Stimulated activated memory B cell treated with anti-CD40 and anti-IgM and Interleukin-4, amounts not matched to agents 10 μg/mL and 1 μg/mL and 100 μg/mL, for 72 hours (primary cell): ENCODE measurements at regions not wholly inside any gene's neighbourhood (a gene's known extent, or its start where the extent isn't known, plus 50 kb on each side); places are given as distances from the start of the nearest gene placed in this dataset.

ENCODE experiments used
- ATAC-seq: fragments of 150-1000 bp; cut with Tn5 transposase; 2 replicates; pipeline ENCODE4 v1.10.0; 2021
- H3K27ac Mint-ChIP-seq: one replicate; pipeline ENCODE4 v1.8.0; 2022; ENCODE audit warnings: mild to moderate bottlenecking, mixed read lengths
- H3K27me3 Mint-ChIP-seq: one replicate; pipeline ENCODE4 v1.8.0; 2022; ENCODE audit warnings: mixed read lengths
- H3K36me3 Mint-ChIP-seq: one replicate; pipeline ENCODE4 v1.8.0; 2022; ENCODE audit warnings: mixed read lengths
- H3K4me1 Mint-ChIP-seq: one replicate; pipeline ENCODE4 v1.8.0; 2022; ENCODE audit warnings: mixed read lengths
- H3K4me3 Mint-ChIP-seq: one replicate; pipeline ENCODE4 v1.8.0; 2022; ENCODE audit warnings: mild to moderate bottlenecking, moderate library complexity, mixed read lengths
- H3K9me3 Mint-ChIP-seq: one replicate; pipeline ENCODE4 v1.8.0; 2022; ENCODE audit warnings: mixed read lengths

- no peak overlapping the region for H3K4me3 Mint-ChIP-seq
- H3K36me3 Mint-ChIP-seq: no peaks in the 10 kb centered on the region
- H3K27me3 Mint-ChIP-seq: no peaks in the 10 kb centered on the region
These were observed 123.4 kb upstream of the CPSF6 start for GRCh38 chr12:69115951-69116350.

GRCh38 chr12:69117566-69118266, 121.7 kb upstream of the CPSF6 start:
- Mint-ChIP-seq H3K9me3 (no peaks in the 10 kb centered on the region), H3K27ac (no peak overlapping the region), H3K27me3 (peaks cover under 1% of the 10 kb centered on the region), H3K4me1 (no peaks in the 10 kb centered on the region), H3K36me3 (no peaks in the 10 kb centered on the region), H3K4me3 (no peak overlapping the region)
- no peak for ATAC-seq

More at GRCh38 chr12:69115951-69116350, 123.4 kb upstream of the CPSF6 start:
- Mint-ChIP-seq H3K27ac (no peak overlapping the region), H3K4me1 (no peaks in the 10 kb centered on the region), H3K9me3 (no peaks in the 10 kb centered on the region)
- no peak for ATAC-seq

GRCh38 chr12:69118516-69118915, 120.9 kb upstream of the CPSF6 start:
- no peak overlapping the region for H3K27ac Mint-ChIP-seq
- no peak overlapping the region for H3K4me3 Mint-ChIP-seq
- ATAC-seq: no peak
- no peaks in the 10 kb centered on the region for H3K9me3 Mint-ChIP-seq
- H3K36me3 Mint-ChIP-seq: no peaks in the 10 kb centered on the region
- H3K27me3 Mint-ChIP-seq: peaks cover 8% of the 10 kb centered on the region
- no peaks in the 10 kb centered on the region for H3K4me1 Mint-ChIP-seq

- Mint-ChIP-seq H3K9me3 (no peaks in the 10 kb centered on the region), H3K4me3 (no peak overlapping the region), H3K36me3 (no peaks in the 10 kb centered on the region), H3K27ac (no peak overlapping the region), H3K27me3 (peaks cover 8% of the 10 kb centered on the region), H3K4me1 (no peaks in the 10 kb centered on the region)
- ATAC-seq: no peak
These were observed 119.6 kb upstream of the CPSF6 start for GRCh38 chr12:69119770-69120169.

- Mint-ChIP-seq H3K4me3 (no peak overlapping the region), H3K36me3 (no peaks in the 10 kb centered on the region), H3K27me3 (peaks cover 8% of the 10 kb centered on the region), H3K4me1 (no peaks in the 10 kb centered on the region), H3K27ac (no peak overlapping the region), H3K9me3 (no peaks in the 10 kb centered on the region)
- no peak for ATAC-seq
These were observed 119.0 kb upstream of the CPSF6 start for GRCh38 chr12:69120354-69120753.

- H3K4me1 Mint-ChIP-seq: no peaks in the 10 kb centered on the region
- H3K4me3 Mint-ChIP-seq: no peak overlapping the region
- no peak for ATAC-seq
These were observed 116.1 kb upstream of the CPSF6 start for GRCh38 chr12:69123311-69123710.

GRCh38 chr12:69123919-69124638, 115.3 kb upstream of the CPSF6 start:
- ATAC-seq: no peak
- no peak overlapping the region for H3K4me3 Mint-ChIP-seq
- no peaks in the 10 kb centered on the region for H3K36me3 Mint-ChIP-seq
- peaks cover 8% of the 10 kb centered on the region for H3K27me3 Mint-ChIP-seq
- no peaks in the 10 kb centered on the region for H3K4me1 Mint-ChIP-seq
- no peaks in the 10 kb centered on the region for H3K9me3 Mint-ChIP-seq
- no peak overlapping the region for H3K27ac Mint-ChIP-seq

More at GRCh38 chr12:69123311-69123710, 116.1 kb upstream of the CPSF6 start:
- no peaks in the 10 kb centered on the region for H3K36me3 Mint-ChIP-seq
- H3K27me3 Mint-ChIP-seq: peaks cover 8% of the 10 kb centered on the region
- no peaks in the 10 kb centered on the region for H3K9me3 Mint-ChIP-seq
- H3K27ac Mint-ChIP-seq: no peak overlapping the region

- no peak for ATAC-seq
- no peak overlapping the region for H3K27ac Mint-ChIP-seq
- H3K4me1 Mint-ChIP-seq: no peaks in the 10 kb centered on the region
- H3K9me3 Mint-ChIP-seq: no peaks in the 10 kb centered on the region
- no peaks in the 10 kb centered on the region for H3K27me3 Mint-ChIP-seq
- no peaks in the 10 kb centered on the region for H3K36me3 Mint-ChIP-seq
- H3K4me3 Mint-ChIP-seq: no peak overlapping the region
These were observed 110.4 kb upstream of the CPSF6 start for GRCh38 chr12:69129017-69129416.

GRCh38 chr12:69129564-69129963, 109.8 kb upstream of the CPSF6 start:
- Mint-ChIP-seq H3K9me3 (no peaks in the 10 kb centered on the region), H3K4me1 (no peaks in the 10 kb centered on the region), H3K36me3 (no peaks in the 10 kb centered on the region), H3K4me3 (no peak overlapping the region), H3K27ac (no peak overlapping the region), H3K27me3 (no peaks in the 10 kb centered on the region)
- ATAC-seq: no peak

GRCh38 chr12:69130064-69130463, 109.3 kb upstream of the CPSF6 start:
- no peaks in the 10 kb centered on the region for H3K27me3 Mint-ChIP-seq
- no peak overlapping the region for H3K4me3 Mint-ChIP-seq
- no peaks in the 10 kb centered on the region for H3K36me3 Mint-ChIP-seq
- no peak overlapping the region for H3K27ac Mint-ChIP-seq
- no peaks in the 10 kb centered on the region for H3K4me1 Mint-ChIP-seq
- ATAC-seq: no peak
- no peaks in the 10 kb centered on the region for H3K9me3 Mint-ChIP-seq

- no peak for ATAC-seq
- no peak overlapping the region for H3K27ac Mint-ChIP-seq
These were observed 108.3 kb upstream of the CPSF6 start for GRCh38 chr12:69131077-69131476.

GRCh38 chr12:69136931-69137613, 102.3 kb upstream of the CPSF6 start:
- H3K27ac Mint-ChIP-seq: no peak overlapping the region
- H3K4me3 Mint-ChIP-seq: no peak overlapping the region

More at GRCh38 chr12:69131077-69131476, 108.3 kb upstream of the CPSF6 start:
- H3K4me1 Mint-ChIP-seq: no peaks in the 10 kb centered on the region
- H3K36me3 Mint-ChIP-seq: no peaks in the 10 kb centered on the region
- no peak overlapping the region for H3K4me3 Mint-ChIP-seq
- H3K27me3 Mint-ChIP-seq: no peaks in the 10 kb centered on the region
- no peaks in the 10 kb centered on the region for H3K9me3 Mint-ChIP-seq

GRCh38 chr12:69141074-69141473, 98.3 kb upstream of the CPSF6 start:
- no peaks in the 10 kb centered on the region for H3K4me1 Mint-ChIP-seq
- H3K27ac Mint-ChIP-seq: no peak overlapping the region
- H3K36me3 Mint-ChIP-seq: no peaks in the 10 kb centered on the region
- peaks cover 10% of the 10 kb centered on the region for H3K9me3 Mint-ChIP-seq
- H3K27me3 Mint-ChIP-seq: peaks cover 34% of the 10 kb centered on the region
- ATAC-seq: no peak
- H3K4me3 Mint-ChIP-seq: no peak overlapping the region

More at GRCh38 chr12:69136931-69137613, 102.3 kb upstream of the CPSF6 start:
- H3K27me3 Mint-ChIP-seq: peaks cover 26% of the 10 kb centered on the region
- H3K9me3 Mint-ChIP-seq: peaks cover 10% of the 10 kb centered on the region
- no peaks in the 10 kb centered on the region for H3K36me3 Mint-ChIP-seq
- ATAC-seq: no peak
- H3K4me1 Mint-ChIP-seq: no peaks in the 10 kb centered on the region

- H3K9me3 Mint-ChIP-seq: no peaks in the 10 kb centered on the region
- no peaks in the 10 kb centered on the region for H3K27me3 Mint-ChIP-seq
- no peak overlapping the region for H3K27ac Mint-ChIP-seq
- no peak for ATAC-seq
- peaks cover 5% of the 10 kb centered on the region for H3K4me1 Mint-ChIP-seq
- no peak overlapping the region for H3K4me3 Mint-ChIP-seq
- peaks cover 6% of the 10 kb centered on the region for H3K36me3 Mint-ChIP-seq
These were observed 90.1 kb upstream of the CPSF6 start for GRCh38 chr12:69149270-69149669.

- ATAC-seq: no peak
- H3K4me3 Mint-ChIP-seq: no peak overlapping the region
- H3K36me3 Mint-ChIP-seq: peaks cover 6% of the 10 kb centered on the region
- H3K9me3 Mint-ChIP-seq: no peaks in the 10 kb centered on the region
- peaks cover 13% of the 10 kb centered on the region for H3K4me1 Mint-ChIP-seq
- no peaks in the 10 kb centered on the region for H3K27me3 Mint-ChIP-seq
- H3K27ac Mint-ChIP-seq: no peak overlapping the region
These were observed 89.1 kb upstream of the CPSF6 start for GRCh38 chr12:69150083-69150795.
